Activated CD8-positive, alpha-beta T cell treated with anti-CD3 and anti-CD28 coated beads, Interleukin-2, amount 10 ng/mL, durations not matched to agents 7 days and 5 days (primary cell): ENCODE measurements at regions not wholly inside any gene's neighbourhood (a gene's known extent, or its start where the extent isn't known, plus 50 kb on each side); places are given as distances from the start of the nearest gene placed in this dataset.
"Not testable (repeated sequence)": the region's sequence is repeated elsewhere in the genome, so short reads cannot be mapped to it uniquely, and the experiment has no call there.

Source experiments
- ATAC-seq: fragments of 150-1000 bp; cut with Tn5 transposase; one replicate; pipeline ENCODE4 v1.10.0; 2021; ENCODE audit warnings: moderate library complexity
- CTCF ChIA-PET: fragments of 350-600 bp; sonication (Branson Sonifier 250); formaldehyde crosslinking; loops from one replicate; lab custom pipeline; 2021; ENCODE audit warnings: antibody characterized with exemption; lab: Charles Lee
- POLR2A ChIA-PET: fragments of 350-600 bp; sonication (Branson Sonifier 250); formaldehyde crosslinking; loops from one replicate; lab custom pipeline; 2021; ENCODE audit warnings: antibody characterized with exemption; lab: Charles Lee
- DNase-seq: peaks from one replicate; pipeline ENCODE4 v3.0.0-alpha.2; 2020
- H3K27ac Mint-ChIP-seq: one replicate; pipeline ENCODE4 v1.8.0; 2021; ENCODE audit warnings: mild to moderate bottlenecking, mixed read lengths
- H3K27me3 Mint-ChIP-seq: one replicate; pipeline ENCODE4 v1.8.0; 2021; ENCODE audit warnings: low read depth, mixed read lengths
- H3K36me3 Mint-ChIP-seq: one replicate; pipeline ENCODE4 v1.8.0; 2021; ENCODE audit warnings: low read depth, mixed read lengths
- H3K4me1 Mint-ChIP-seq: one replicate; pipeline ENCODE4 v1.8.0; 2021; ENCODE audit warnings: low read depth, mixed read lengths
- H3K4me3 Mint-ChIP-seq: one replicate; pipeline ENCODE4 v1.8.0; 2021; ENCODE audit warnings: mild to moderate bottlenecking, mixed read lengths
- H3K9me3 Mint-ChIP-seq: one replicate; pipeline ENCODE4 v1.8.0; 2022; ENCODE audit warnings: mixed read lengths; ENCODE audit not compliant: insufficient read depth

GRCh38 chr10:131548176-131548575 lies 236.7 kb upstream of the TCERG1L start:
- Mint-ChIP-seq H3K27ac (no peak overlapping the region), H3K4me1 (peaks cover 3% of the 10 kb centered on the region), H3K27me3 (no peaks in the 10 kb centered on the region), H3K9me3 (no peaks in the 10 kb centered on the region), H3K36me3 (no peaks in the 10 kb centered on the region), H3K4me3 (no peak overlapping the region)
- no peak for DNase-seq
- ChIA-PET POLR2A (no interaction called here), CTCF (no interaction called here)
- ATAC-seq = no peak

GRCh38 chr10:131549116-131549515 lies 237.6 kb upstream of the TCERG1L start:
- DNase-seq (no peak), ATAC-seq (no peak)
- Mint-ChIP-seq H3K36me3 (no peaks in the 10 kb centered on the region), H3K4me3 (no peak overlapping the region), H3K27ac (no peak overlapping the region), H3K4me1 (peaks cover 3% of the 10 kb centered on the region), H3K27me3 (no peaks in the 10 kb centered on the region), H3K9me3 (no peaks in the 10 kb centered on the region)
- ChIA-PET CTCF (no interaction called here), POLR2A (no interaction called here)

- no peak for ATAC-seq
- H3K36me3 Mint-ChIP-seq = no peaks in the 10 kb centered on the region
- no peak overlapping the region for H3K4me3 Mint-ChIP-seq
- no peaks in the 10 kb centered on the region for H3K27me3 Mint-ChIP-seq
- POLR2A ChIA-PET = no interaction called here
- H3K9me3 Mint-ChIP-seq = no peaks in the 10 kb centered on the region
- no peak overlapping the region for H3K27ac Mint-ChIP-seq
- CTCF ChIA-PET = no interaction called here
- no peak for DNase-seq
- H3K4me1 Mint-ChIP-seq = peaks cover 3% of the 10 kb centered on the region
These were observed 241.6 kb upstream of the TCERG1L start for GRCh38 chr10:131553121-131553520.

- no peaks in the 10 kb centered on the region for H3K36me3 Mint-ChIP-seq
- H3K27me3 Mint-ChIP-seq = no peaks in the 10 kb centered on the region
- DNase-seq (no peak), ATAC-seq (no peak)
- no peak overlapping the region for H3K4me3 Mint-ChIP-seq
- H3K27ac Mint-ChIP-seq = no peak overlapping the region
- peaks cover 3% of the 10 kb centered on the region for H3K4me1 Mint-ChIP-seq
- CTCF ChIA-PET = no interaction called here
- no peaks in the 10 kb centered on the region for H3K9me3 Mint-ChIP-seq
- POLR2A ChIA-PET = no interaction called here
These were observed 242.1 kb upstream of the TCERG1L start for GRCh38 chr10:131553581-131553980.

- no peaks in the 10 kb centered on the region for H3K36me3 Mint-ChIP-seq
- DNase-seq (no peak), ATAC-seq (no peak)
- H3K27me3 Mint-ChIP-seq = no peaks in the 10 kb centered on the region
- H3K4me3 Mint-ChIP-seq = no peak overlapping the region
- POLR2A ChIA-PET = no interaction called here
- CTCF ChIA-PET = no interaction called here
- H3K27ac Mint-ChIP-seq = no peak overlapping the region
- H3K9me3 Mint-ChIP-seq = no peaks in the 10 kb centered on the region
- H3K4me1 Mint-ChIP-seq = peaks cover 3% of the 10 kb centered on the region
These were observed 243.3 kb upstream of the TCERG1L start for GRCh38 chr10:131554821-131555220.

- Mint-ChIP-seq H3K4me3 (no peak overlapping the region), H3K9me3 (no peaks in the 10 kb centered on the region), H3K27ac (no peak overlapping the region), H3K4me1 (peaks cover 3% of the 10 kb centered on the region), H3K36me3 (no peaks in the 10 kb centered on the region), H3K27me3 (no peaks in the 10 kb centered on the region)
- ChIA-PET CTCF (no interaction called here), POLR2A (no interaction called here)
- DNase-seq (no peak), ATAC-seq (no peak)
These were observed 243.9 kb upstream of the TCERG1L start for GRCh38 chr10:131555406-131555805.

GRCh38 chr10:131556061-131556896 lies 244.8 kb upstream of the TCERG1L start:
- H3K4me3 Mint-ChIP-seq = no peak overlapping the region
- ChIA-PET CTCF (no interaction called here), POLR2A (no interaction called here)
- no peak overlapping the region for H3K27ac Mint-ChIP-seq
- H3K4me1 Mint-ChIP-seq = peaks cover 3% of the 10 kb centered on the region
- DNase-seq (no peak), ATAC-seq (no peak)
- no peaks in the 10 kb centered on the region for H3K27me3 Mint-ChIP-seq
- no peaks in the 10 kb centered on the region for H3K36me3 Mint-ChIP-seq
- H3K9me3 Mint-ChIP-seq = no peaks in the 10 kb centered on the region

- DNase-seq (no peak), ATAC-seq (no peak)
- CTCF ChIA-PET = no interaction called here
- no peak overlapping the region for H3K27ac Mint-ChIP-seq
- no peaks in the 10 kb centered on the region for H3K9me3 Mint-ChIP-seq
- peaks cover 3% of the 10 kb centered on the region for H3K4me1 Mint-ChIP-seq
- no peak overlapping the region for H3K4me3 Mint-ChIP-seq
- H3K27me3 Mint-ChIP-seq = no peaks in the 10 kb centered on the region
- no peaks in the 10 kb centered on the region for H3K36me3 Mint-ChIP-seq
- POLR2A ChIA-PET = no interaction called here
These were observed 245.5 kb upstream of the TCERG1L start for GRCh38 chr10:131556897-131557495.

GRCh38 chr10:131557956-131558355 lies 246.4 kb upstream of the TCERG1L start:
- H3K9me3 Mint-ChIP-seq, CTCF ChIA-PET, ATAC-seq, H3K4me3 Mint-ChIP-seq, H3K27me3 Mint-ChIP-seq, POLR2A ChIA-PET, DNase-seq, H3K4me1 Mint-ChIP-seq, H3K27ac Mint-ChIP-seq, H3K36me3 Mint-ChIP-seq: not testable (repeated sequence)

GRCh38 chr10:131559450-131559911 lies 248.0 kb upstream of the TCERG1L start:
- ChIA-PET POLR2A (no interaction called here), CTCF (no interaction called here)
- H3K4me3 Mint-ChIP-seq = no peak overlapping the region
- DNase-seq = no peak
- ATAC-seq = no peak
- no peak overlapping the region for H3K27ac Mint-ChIP-seq
- no peaks in the 10 kb centered on the region for H3K27me3 Mint-ChIP-seq
- no peaks in the 10 kb centered on the region for H3K9me3 Mint-ChIP-seq
- H3K4me1 Mint-ChIP-seq = no peaks in the 10 kb centered on the region
- H3K36me3 Mint-ChIP-seq = no peaks in the 10 kb centered on the region

- no peak for ATAC-seq
- Mint-ChIP-seq H3K27me3 (no peaks in the 10 kb centered on the region), H3K4me1 (no peaks in the 10 kb centered on the region), H3K4me3 (no peak overlapping the region), H3K36me3 (no peaks in the 10 kb centered on the region), H3K9me3 (peaks cover 7% of the 10 kb centered on the region), H3K27ac (no peak overlapping the region)
- DNase-seq = no peak
- CTCF ChIA-PET = no interaction called here
- POLR2A ChIA-PET = no interaction called here
These were observed 248.6 kb upstream of the TCERG1L start for GRCh38 chr10:131560166-131560565.

GRCh38 chr10:131560706-131561355 lies 249.3 kb upstream of the TCERG1L start:
- H3K36me3 Mint-ChIP-seq = no peaks in the 10 kb centered on the region
- CTCF ChIA-PET = no interaction called here
- H3K4me3 Mint-ChIP-seq = no peak overlapping the region
- H3K9me3 Mint-ChIP-seq = peaks cover 7% of the 10 kb centered on the region
- H3K4me1 Mint-ChIP-seq = no peaks in the 10 kb centered on the region
- POLR2A ChIA-PET = no interaction called here
- H3K27ac Mint-ChIP-seq = no peak overlapping the region
- no peak for ATAC-seq
- no peak for DNase-seq
- H3K27me3 Mint-ChIP-seq = no peaks in the 10 kb centered on the region
